GM18909 (cell line): ENCODE measurements at regions not wholly inside any gene's neighbourhood (a gene's known extent, or its start where the extent isn't known, plus 50 kb on each side); places are given as distances from the start of the nearest gene placed in this dataset.
"Not testable (repeated sequence)": the region's sequence is repeated elsewhere in the genome, so short reads cannot be mapped to it uniquely, and the experiment has no call there.

ENCODE experiments used
- ATAC-seq: cut with Tn5 transposase; IDR thresholded peaks from one replicate; pipeline ENCODE4 v1.9.1; 2021; ENCODE audit warnings: mild to moderate bottlenecking; ENCODE audit not compliant: unreplicated experiment, poor library complexity

DNA sequence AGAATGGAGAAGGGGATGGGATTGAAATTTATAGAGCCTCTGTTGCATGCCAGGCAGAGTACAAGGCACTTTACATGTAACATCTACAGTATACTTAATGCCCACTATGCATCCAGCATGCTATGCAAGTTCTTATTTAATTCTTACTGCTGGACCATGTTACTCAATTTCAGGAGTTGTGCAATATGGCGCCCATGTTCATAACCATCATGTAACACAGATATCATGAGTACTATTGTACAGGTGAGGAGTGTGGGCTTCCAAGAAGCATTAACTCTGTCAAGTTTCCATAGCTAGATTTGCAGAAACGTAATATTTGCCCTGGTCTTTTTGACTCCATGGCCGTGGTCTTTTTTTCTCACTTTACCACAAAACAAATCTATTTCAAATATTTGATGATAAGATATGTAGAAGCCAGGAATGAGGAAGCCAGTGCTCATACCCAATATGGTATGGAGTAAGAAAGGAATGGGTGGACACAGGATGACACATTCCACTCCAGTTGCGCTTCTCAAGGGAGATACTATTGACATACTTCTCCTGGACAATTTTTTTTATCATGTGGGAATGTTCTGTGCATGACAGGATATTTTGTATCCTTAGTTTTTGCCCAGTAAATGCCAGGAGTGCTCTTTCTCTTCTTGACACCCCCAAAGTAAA lies 191.8 kb downstream of the C12orf75 start:
- no peak for ATAC-seq

GRCh38 chr12:105523164-105524057 lies 192.9 kb downstream of the C12orf75 start:
- ATAC-seq = no peak

DNA sequence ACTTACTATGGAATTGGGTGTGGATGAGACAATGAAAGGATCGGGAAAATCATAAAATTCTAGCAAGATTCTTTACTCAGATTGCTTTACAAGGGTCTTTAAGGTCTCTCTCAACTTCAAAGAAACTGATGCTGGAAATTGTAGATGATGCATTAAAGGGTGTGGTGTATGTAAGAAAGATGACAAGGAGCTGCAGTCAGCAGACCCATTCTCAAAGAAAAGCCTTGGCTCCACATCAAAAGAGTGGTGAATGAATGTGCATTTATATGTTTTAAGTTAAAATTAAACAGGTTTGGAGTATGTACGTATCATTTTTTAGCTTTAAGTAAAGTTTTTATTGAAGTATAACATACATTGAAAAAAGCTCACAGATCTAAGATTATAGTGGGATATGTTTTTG lies 194.5 kb downstream of the C12orf75 start:
- ATAC-seq = no peak

- no peak for ATAC-seq
Measured at GRCh38 chr12:105534068-105534467, 203.6 kb downstream of the C12orf75 start.

DNA sequence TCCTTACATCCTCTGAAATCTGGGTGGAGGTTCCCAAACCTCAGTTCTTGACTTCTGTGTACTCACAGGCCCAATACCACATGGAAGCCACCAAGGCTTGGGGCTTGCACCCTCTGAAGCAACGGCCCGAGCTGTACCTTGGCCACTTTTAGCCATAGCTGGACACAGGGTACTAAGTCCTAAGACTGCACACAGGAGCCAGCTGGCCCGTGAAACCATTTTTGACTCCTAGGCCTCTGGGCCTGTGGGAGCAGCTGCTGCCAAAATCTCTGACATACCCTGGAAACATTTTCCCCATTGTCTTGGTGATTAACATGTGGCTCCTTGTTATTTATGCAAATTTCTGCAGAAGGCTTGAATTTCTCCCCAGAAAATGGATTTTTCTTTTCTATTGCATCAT lies 204.5 kb downstream of the C12orf75 start:
- not testable (repeated sequence) for ATAC-seq

DNA sequence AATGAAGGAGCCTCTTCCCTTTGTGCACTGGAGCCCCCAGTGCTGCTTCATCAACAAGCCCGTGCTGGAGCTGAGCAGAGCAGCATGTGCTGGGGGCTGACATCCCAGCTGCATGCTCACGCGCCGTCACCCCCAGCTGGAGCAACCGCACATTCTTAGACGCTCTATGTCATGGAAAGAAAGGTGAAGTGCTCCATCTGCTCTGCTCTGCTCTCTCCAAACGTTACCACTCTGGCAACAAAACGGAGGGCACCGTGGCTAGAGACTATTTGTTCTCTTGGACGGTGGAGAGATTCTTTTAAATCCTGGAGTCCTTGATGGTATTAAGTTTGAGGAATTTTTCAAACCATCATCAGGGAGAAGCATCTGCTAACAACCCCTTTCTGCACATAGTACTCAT lies 208.4 kb downstream of the C12orf75 start:
- no peak for ATAC-seq

GRCh38 chr12:105539735-105540134 lies 209.2 kb downstream of the C12orf75 start:
- no peak for ATAC-seq

- no peak for ATAC-seq
Measured at GRCh38 chr12:105547786-105548185, 217.3 kb downstream of the C12orf75 start.

DNA sequence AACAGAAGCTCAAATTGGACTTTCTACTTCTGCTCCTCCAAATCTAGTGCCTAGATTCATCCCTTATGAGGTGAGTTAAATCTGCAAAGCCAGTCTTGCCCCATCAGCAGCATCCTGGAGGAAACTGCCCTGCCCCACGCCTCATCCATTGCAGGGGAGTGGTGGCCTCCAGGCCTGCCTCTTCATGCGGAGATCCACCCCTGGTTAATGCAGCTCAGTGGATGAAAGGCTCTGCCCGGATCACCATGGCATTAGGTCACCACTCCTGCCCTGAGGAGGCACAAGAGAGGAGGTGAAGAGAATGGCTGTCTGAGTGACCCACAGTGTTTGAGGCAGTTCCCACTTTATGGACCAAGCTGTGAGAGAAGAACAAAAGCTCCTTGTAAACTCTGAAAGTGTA lies 218.1 kb downstream of the C12orf75 start:
- no peak for ATAC-seq

GRCh38 chr12:105552056-105552455 lies 221.6 kb downstream of the C12orf75 start:
- ATAC-seq = no peak

GRCh38 chr12:105554223-105554678 lies 223.8 kb downstream of the C12orf75 start:
- ATAC-seq = no peak

GRCh38 chr12:105554856-105555255 lies 224.4 kb downstream of the C12orf75 start:
- ATAC-seq = no peak

GRCh38 chr12:105555556-105556295 lies 225.2 kb downstream of the C12orf75 start:
- no peak for ATAC-seq

DNA sequence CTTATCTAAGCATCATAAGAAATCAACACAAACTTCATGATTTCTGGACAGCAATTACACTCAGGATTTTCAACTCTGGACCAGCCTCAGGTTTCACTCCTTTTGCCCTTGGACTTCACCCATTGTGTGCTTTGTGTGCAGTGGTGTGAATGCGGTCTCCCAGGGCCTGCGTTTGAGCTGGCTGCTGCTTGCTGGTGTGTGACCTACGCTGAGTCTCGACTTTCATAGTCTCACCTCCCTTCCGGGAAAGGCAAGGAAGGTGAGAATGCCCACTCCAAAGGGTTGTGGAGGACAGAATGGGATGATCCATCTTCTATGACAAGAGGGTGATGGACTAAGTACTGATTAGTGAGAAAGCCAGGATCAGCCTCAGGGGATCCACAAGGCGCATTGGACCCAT lies 228.8 kb downstream of the C12orf75 start:
- ATAC-seq = no peak

- no peak for ATAC-seq
Measured at GRCh38 chr12:105561546-105562198, 231.2 kb downstream of the C12orf75 start.

- no peak for ATAC-seq
Measured at GRCh38 chr12:105562199-105562971, 231.9 kb downstream of the C12orf75 start.

DNA sequence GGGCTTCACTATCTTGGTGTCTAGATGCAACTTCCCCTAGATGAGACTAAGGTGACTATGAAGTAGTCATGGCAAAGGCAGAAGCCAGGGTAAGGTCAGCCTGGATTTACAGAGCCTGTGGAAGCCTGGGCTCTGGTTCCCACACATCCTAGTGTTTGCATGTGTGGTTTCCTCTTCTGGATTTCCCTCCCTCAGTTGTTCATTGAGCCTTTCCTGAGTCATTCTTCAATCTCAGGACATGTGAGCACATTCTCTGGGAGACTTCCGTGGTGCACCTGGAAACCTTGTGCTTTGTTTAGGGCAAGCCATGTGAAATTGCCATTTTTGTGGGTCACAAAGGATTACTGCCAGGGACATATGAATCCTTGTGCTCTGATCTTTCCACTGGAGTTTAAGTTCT lies 236.6 kb downstream of the C12orf75 start:
- no peak for ATAC-seq

- no peak for ATAC-seq
Measured at GRCh38 chr12:105569886-105570285, 239.4 kb downstream of the C12orf75 start.

DNA sequence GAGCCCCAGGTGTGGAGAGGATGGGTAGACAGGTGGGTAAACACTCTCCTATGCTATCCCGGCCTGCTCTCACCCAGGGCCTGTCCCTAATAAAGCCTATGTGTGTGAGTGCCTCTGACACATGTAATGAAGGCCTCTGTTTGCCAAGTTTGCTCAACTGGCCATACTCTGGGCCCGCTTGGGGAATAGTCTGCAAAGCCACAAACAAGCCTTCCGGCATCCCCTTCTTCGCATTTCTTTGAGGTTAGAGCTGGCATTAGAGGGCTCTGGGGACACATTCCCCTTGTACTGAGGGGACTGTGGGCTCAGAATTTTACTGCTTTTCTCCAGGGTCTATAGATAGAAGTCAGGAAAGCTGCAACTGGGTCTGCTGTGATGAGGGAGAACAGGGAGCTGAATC lies 240.5 kb downstream of the C12orf75 start:
- no peak for ATAC-seq

DNA sequence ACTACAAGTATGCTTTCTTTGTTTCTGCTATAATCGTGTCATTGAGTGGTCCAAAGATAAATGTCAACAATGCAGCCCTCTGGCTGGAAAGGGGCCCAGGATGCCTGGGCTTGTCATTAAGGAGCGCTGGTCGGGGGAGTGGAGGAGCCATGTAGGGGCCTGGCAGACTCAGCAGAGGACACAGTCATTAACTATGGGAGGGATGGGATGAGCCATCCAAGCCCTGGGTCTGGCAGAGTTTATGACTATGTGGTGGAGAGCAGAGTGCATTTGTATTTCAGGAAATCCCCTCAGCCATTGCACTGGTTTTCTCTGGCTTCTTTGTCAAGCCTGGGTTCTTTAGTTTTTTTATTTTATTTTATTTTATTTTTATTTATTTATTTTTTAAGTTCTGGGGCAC lies 243.1 kb downstream of the C12orf75 start:
- no peak for ATAC-seq
